ENCODE measurements at regions not wholly inside any gene's neighbourhood (a gene's known extent, or its start where the extent isn't known, plus 50 kb on each side); places are given as distances from the start of the nearest gene placed in this dataset.

- TF ChIP-seq POLR2A (IDR thresholded peaks at IDR 0.05; ENCODE audit: low read depth, low read length) = no peak
- no peak for TF ChIP-seq TAF1 (IDR thresholded peaks at IDR 0.05; ENCODE audit: borderline replicate concordance, low read depth, low read length)
Measured at GRCh38 chr11:26090651-26091050, 241.3 kb upstream of the ANO3 start.
